ENCODE measurements at regions not wholly inside any gene's neighbourhood (a gene's known extent, or its start where the extent isn't known, plus 50 kb on each side); places are given as distances from the start of the nearest gene placed in this dataset.

GRCh38 chr16:13781575-13782338 lies 138.2 kb upstream of the ERCC4 start:
- H3K27me3 ChIP-seq (ENCODE audit: insufficient read depth, low read length), result no peaks in the 10 kb centered on the region
- TF ChIP-seq, protein P1, sequence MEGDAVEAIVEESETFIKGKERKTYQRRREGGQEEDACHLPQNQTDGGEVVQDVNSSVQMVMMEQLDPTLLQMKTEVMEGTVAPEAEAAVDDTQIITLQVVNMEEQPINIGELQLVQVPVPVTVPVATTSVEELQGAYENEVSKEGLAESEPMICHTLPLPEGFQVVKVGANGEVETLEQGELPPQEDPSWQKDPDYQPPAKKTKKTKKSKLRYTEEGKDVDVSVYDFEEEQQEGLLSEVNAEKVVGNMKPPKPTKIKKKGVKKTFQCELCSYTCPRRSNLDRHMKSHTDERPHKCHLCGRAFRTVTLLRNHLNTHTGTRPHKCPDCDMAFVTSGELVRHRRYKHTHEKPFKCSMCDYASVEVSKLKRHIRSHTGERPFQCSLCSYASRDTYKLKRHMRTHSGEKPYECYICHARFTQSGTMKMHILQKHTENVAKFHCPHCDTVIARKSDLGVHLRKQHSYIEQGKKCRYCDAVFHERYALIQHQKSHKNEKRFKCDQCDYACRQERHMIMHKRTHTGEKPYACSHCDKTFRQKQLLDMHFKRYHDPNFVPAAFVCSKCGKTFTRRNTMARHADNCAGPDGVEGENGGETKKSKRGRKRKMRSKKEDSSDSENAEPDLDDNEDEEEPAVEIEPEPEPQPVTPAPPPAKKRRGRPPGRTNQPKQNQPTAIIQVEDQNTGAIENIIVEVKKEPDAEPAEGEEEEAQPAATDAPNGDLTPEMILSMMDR (IDR thresholded peaks at IDR 0.05; ENCODE audit: low read length), result no peak
- no peak for TF ChIP-seq EZH2 (IDR thresholded peaks at IDR 0.05; ENCODE audit: borderline replicate concordance, low read length)
- no peak overlapping the region for H3K4me3 ChIP-seq (ENCODE audit: low read depth, low read length, poor library complexity, severe bottlenecking)
- no peak overlapping the region for H3K27ac ChIP-seq (ENCODE audit: low read depth, low read length, poor library complexity, severe bottlenecking)
- H3K79me2 ChIP-seq (ENCODE audit: insufficient read depth, low read length), result no peaks in the 10 kb centered on the region
- H3K36me3 ChIP-seq (ENCODE audit: insufficient read depth, low read length), result no peaks in the 10 kb centered on the region
- H4K20me1 ChIP-seq (ENCODE audit: insufficient read depth, low read length), result no peaks in the 10 kb centered on the region
- H3K4me2 ChIP-seq (ENCODE audit: low read length), result no peak overlapping the region
- H3K9ac ChIP-seq (ENCODE audit: low read length), result no peak overlapping the region
- no peaks in the 10 kb centered on the region for H3K9me2 ChIP-seq (ENCODE audit: low read depth, low read length)
- H2AFZ ChIP-seq (ENCODE audit: low read length), result no peak overlapping the region
- H3F3A ChIP-seq (ENCODE audit: insufficient read depth, low read length), result no peaks in the 10 kb centered on the region
- H3K9me3 ChIP-seq (ENCODE audit: low read length), result no peaks in the 10 kb centered on the region
- no peaks in the 10 kb centered on the region for H3K4me1 ChIP-seq (ENCODE audit: insufficient read depth, low read length, severe bottlenecking)

DNA sequence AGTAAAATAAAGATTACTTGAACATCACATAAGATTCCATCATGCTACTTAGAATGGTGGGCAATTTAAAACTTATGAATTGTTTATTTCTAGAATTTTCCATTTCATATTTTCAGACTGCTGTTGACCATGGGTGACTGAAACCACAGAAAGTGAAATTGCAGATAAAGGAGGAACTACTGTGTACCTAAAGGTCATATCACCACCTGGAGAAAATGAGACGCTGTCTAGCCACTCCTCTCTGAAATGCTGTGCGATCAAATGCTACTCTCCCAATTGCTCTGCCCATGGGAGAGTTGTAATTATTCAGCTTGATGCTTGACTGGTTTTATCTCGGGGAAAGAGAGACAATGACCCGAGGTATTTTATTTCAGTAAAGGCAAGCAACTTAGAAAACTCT lies 128.9 kb upstream of the ERCC4 start:
- no peaks in the 10 kb centered on the region for H4K20me1 ChIP-seq (ENCODE audit: insufficient read depth, low read length)
- no peak overlapping the region for H3K27ac ChIP-seq (ENCODE audit: low read depth, low read length, poor library complexity, severe bottlenecking)
- TF ChIP-seq, protein P1 (IDR thresholded peaks at IDR 0.05; ENCODE audit: low read length), result no peak
- TF ChIP-seq EZH2 (IDR thresholded peaks at IDR 0.05; ENCODE audit: borderline replicate concordance, low read length), result no peak

GRCh38 chr16:13793841-13794409 lies 126.0 kb upstream of the ERCC4 start:
- Histone ChIP-seq H3K9me2 (ENCODE audit: low read depth, low read length) (no peaks in the 10 kb centered on the region), H3K4me3 (ENCODE audit: low read depth, low read length, poor library complexity, severe bottlenecking) (no peak overlapping the region), H3K27ac (ENCODE audit: low read depth, low read length, poor library complexity, severe bottlenecking) (no peak overlapping the region), H3K9me3 (ENCODE audit: low read length) (no peaks in the 10 kb centered on the region), H3K36me3 (ENCODE audit: insufficient read depth, low read length) (no peaks in the 10 kb centered on the region), H3F3A (ENCODE audit: insufficient read depth, low read length) (no peaks in the 10 kb centered on the region), H3K79me2 (ENCODE audit: insufficient read depth, low read length) (no peaks in the 10 kb centered on the region), H3K4me1 (ENCODE audit: insufficient read depth, low read length, severe bottlenecking) (no peaks in the 10 kb centered on the region), H3K27me3 (ENCODE audit: insufficient read depth, low read length) (no peaks in the 10 kb centered on the region), H3K4me2 (ENCODE audit: low read length) (no peak overlapping the region), H3K9ac (ENCODE audit: low read length) (no peak overlapping the region), H2AFZ (ENCODE audit: low read length) (no peak overlapping the region), H4K20me1 (ENCODE audit: insufficient read depth, low read length) (no peaks in the 10 kb centered on the region)
- TF ChIP-seq EZH2 (IDR thresholded peaks at IDR 0.05; ENCODE audit: borderline replicate concordance, low read length), result no peak
- TF ChIP-seq, protein P1 (IDR thresholded peaks at IDR 0.05; ENCODE audit: low read length), result no peak

More for the DNA sequence above, 128.9 kb upstream of the ERCC4 start:
- Histone ChIP-seq H3K4me1 (ENCODE audit: insufficient read depth, low read length, severe bottlenecking) (no peaks in the 10 kb centered on the region), H3K36me3 (ENCODE audit: insufficient read depth, low read length) (no peaks in the 10 kb centered on the region), H2AFZ (ENCODE audit: low read length) (no peak overlapping the region), H3K4me3 (ENCODE audit: low read depth, low read length, poor library complexity, severe bottlenecking) (no peak overlapping the region), H3F3A (ENCODE audit: insufficient read depth, low read length) (no peaks in the 10 kb centered on the region), H3K27me3 (ENCODE audit: insufficient read depth, low read length) (no peaks in the 10 kb centered on the region), H3K4me2 (ENCODE audit: low read length) (no peak overlapping the region), H3K9me3 (ENCODE audit: low read length) (no peaks in the 10 kb centered on the region), H3K79me2 (ENCODE audit: insufficient read depth, low read length) (no peaks in the 10 kb centered on the region), H3K9me2 (ENCODE audit: low read depth, low read length) (no peaks in the 10 kb centered on the region), H3K9ac (ENCODE audit: low read length) (no peak overlapping the region)
